Lower leg skin (tissue), 4 donors: ENCODE measurements at regions not wholly inside any gene's neighbourhood (a gene's known extent, or its start where the extent isn't known, plus 50 kb on each side); places are given as distances from the start of the nearest gene placed in this dataset.

Experiments used
- DNase-seq, 2 donors: peaks; one replicate each; pipeline ENCODE4 v3.0.0-alpha.2; 2019; ENCODE audit warnings: low spot score in 2 of 2
- H3K4me3 ChIP-seq: fragments of 200-600 bp; sonication (generic); 2 replicates; pipeline ENCODE4 v1.5.1; 2017; ENCODE audit warnings: mild to moderate bottlenecking, low read depth; ENCODE audit not compliant: poor library complexity, severe bottlenecking
- CTCF ChIP-seq, 3 donors: fragments of 450-650 bp; IDR thresholded peaks; one replicate each; pipeline ENCODE4 v1.5.1; 2016; ENCODE audit warnings: antibody characterized with exemption in 3 of 3, mild to moderate bottlenecking in 3 of 3, moderate library complexity in 2 of 3
- POLR2A ChIP-seq, 2 donors: fragments of 450-650 bp; IDR thresholded peaks; one replicate each; pipeline ENCODE4 v1.6.1; 2016 to 2017; ENCODE audit warnings: antibody characterized with exemption in 2 of 2, mild to moderate bottlenecking in 1 of 2, moderate library complexity in 1 of 2
- WGBS, 2 donors: methylation state at CpG; one replicate each; pipeline ENCODE4 v1.1.5; 2018; 5-methylcytosine and 5-hydroxymethylcytosine counted together
- intact Hi-C: fragments of 100-400 bp; cut with DNase I; formaldehyde crosslinking; loops from one replicate; pipeline ENCODE4 v1.15.0; 2023; ENCODE audit warnings: low total_unique reads

- WGBS, 2 donors, result 76 to 79% methylated on average over 10 of the region's 10 CpGs
- no peak for DNase-seq
- no peak for TF ChIP-seq CTCF (IDR thresholded peaks at IDR 0.05)
- no peak for TF ChIP-seq POLR2A (IDR thresholded peaks at IDR 0.05)
- intact Hi-C loops, result no loop called here
- H3K4me3 ChIP-seq, result no peak overlapping the region
These were observed 100.5 kb downstream of the CYP26A1 start for GRCh38 chr10:93173967-93174845.

GRCh38 chr10:93175490-93175889, 101.8 kb downstream of the CYP26A1 start:
- intact Hi-C loops, result no loop called here
- WGBS, 2 donors, result 76 to 78% methylated on average over 6 of the region's 6 CpGs

GRCh38 chr10:93177511-93177910, 103.8 kb downstream of the CYP26A1 start:
- intact Hi-C loops, result no loop called here
- no peak for DNase-seq
- TF ChIP-seq CTCF (IDR thresholded peaks at IDR 0.05), result no peak
- TF ChIP-seq POLR2A (IDR thresholded peaks at IDR 0.05), result no peak
- no peak overlapping the region for H3K4me3 ChIP-seq

More at GRCh38 chr10:93175490-93175889, 101.8 kb downstream of the CYP26A1 start:
- no peak overlapping the region for H3K4me3 ChIP-seq
- TF ChIP-seq CTCF (IDR thresholded peaks at IDR 0.05), result no peak
- no peak for TF ChIP-seq POLR2A (IDR thresholded peaks at IDR 0.05)
- DNase-seq, result no peak

- intact Hi-C loops, result no loop called here
- DNase-seq, result no peak
- no peak for TF ChIP-seq CTCF (IDR thresholded peaks at IDR 0.05)
- TF ChIP-seq POLR2A (IDR thresholded peaks at IDR 0.05), result no peak
- H3K4me3 ChIP-seq, result no peak overlapping the region
These were observed 104.5 kb downstream of the CYP26A1 start for GRCh38 chr10:93178226-93178625.

- DNase-seq, result peak; percentile 31 to 87
- intact Hi-C loops, result no loop called here
- WGBS, 2 donors, result 16 to 28% methylated on average over 14 of the region's 14 CpGs
- no peak overlapping the region for H3K4me3 ChIP-seq
- TF ChIP-seq CTCF (IDR thresholded peaks at IDR 0.05) (no peak), POLR2A (IDR thresholded peaks at IDR 0.05) (no peak)
These were observed 106.8 kb downstream of the CYP26A1 start for GRCh38 chr10:93180482-93180931.
